ENCODE measurements at regions not wholly inside any gene's neighbourhood (a gene's known extent, or its start where the extent isn't known, plus 50 kb on each side); places are given as distances from the start of the nearest gene placed in this dataset.

GRCh38 chr7:20862554-20862953 lies 75.9 kb upstream of the SP8 start:
- DNase-seq (ENCODE audit: extremely low spot score), result peak; percentile 19
- TF ChIP-seq SP1 (IDR thresholded peaks at IDR 0.05) (no peak), HDGF (IDR thresholded peaks at IDR 0.05; ENCODE audit: borderline replicate concordance) (no peak), SUZ12 (IDR thresholded peaks at IDR 0.05) (no peak), ARNT (IDR thresholded peaks at IDR 0.05) (peak; percentile 97), ELF4 (IDR thresholded peaks at IDR 0.05) (no peak), BHLHE40 (IDR thresholded peaks at IDR 0.05; ENCODE audit: borderline replicate concordance) (no peak), CTBP1 (IDR thresholded peaks at IDR 0.05; ENCODE audit: borderline replicate concordance) (0 out of 2 replicates have a peak, but pooled peaks have one; percentile 13), TARDBP (IDR thresholded peaks at IDR 0.05) (no peak), FOXM1 (IDR thresholded peaks at IDR 0.05; ENCODE audit: borderline replicate concordance) (no peak), L3MBTL2 (conservative IDR thresholded peaks at IDR 0.05) (no peak), NFRKB (IDR thresholded peaks at IDR 0.05) (no peak), FOXK2 (IDR thresholded peaks at IDR 0.05) (no peak), FOXA1 (IDR thresholded peaks at IDR 0.05) (no peak), PKNOX1 (IDR thresholded peaks at IDR 0.05) (peak; percentile 72), LEF1 (IDR thresholded peaks at IDR 0.05; ENCODE audit: borderline replicate concordance) (no peak), ZNF384 (IDR thresholded peaks at IDR 0.05) (no peak)
- CTCF ChIA-PET, result no interaction called here
- POLR2A ChIA-PET, result no interaction called here

GRCh38 chr7:20864221-20864620 lies 77.5 kb upstream of the SP8 start:
- no peak for DNase-seq (ENCODE audit: extremely low spot score)
- ChIA-PET POLR2A (no interaction called here), CTCF (no interaction called here)
- TF ChIP-seq TARDBP (IDR thresholded peaks at IDR 0.05) (no peak), ZNF384 (IDR thresholded peaks at IDR 0.05) (no peak), PKNOX1 (IDR thresholded peaks at IDR 0.05) (no peak), ARNT (IDR thresholded peaks at IDR 0.05) (no peak), NFRKB (IDR thresholded peaks at IDR 0.05) (no peak), ELF4 (IDR thresholded peaks at IDR 0.05) (no peak), SP1 (IDR thresholded peaks at IDR 0.05) (no peak), FOXM1 (IDR thresholded peaks at IDR 0.05; ENCODE audit: borderline replicate concordance) (no peak), LEF1 (IDR thresholded peaks at IDR 0.05; ENCODE audit: borderline replicate concordance) (no peak), SUZ12 (IDR thresholded peaks at IDR 0.05) (no peak), BHLHE40 (IDR thresholded peaks at IDR 0.05; ENCODE audit: borderline replicate concordance) (no peak), FOXA1 (IDR thresholded peaks at IDR 0.05) (no peak), CTBP1 (IDR thresholded peaks at IDR 0.05; ENCODE audit: borderline replicate concordance) (no peak), L3MBTL2 (conservative IDR thresholded peaks at IDR 0.05) (no peak), HDGF (IDR thresholded peaks at IDR 0.05; ENCODE audit: borderline replicate concordance) (no peak), FOXK2 (IDR thresholded peaks at IDR 0.05) (no peak)

GRCh38 chr7:20865684-20866083 lies 79.0 kb upstream of the SP8 start:
- TF ChIP-seq SUZ12 (IDR thresholded peaks at IDR 0.05) (no peak), FOXA1 (IDR thresholded peaks at IDR 0.05) (no peak), CTBP1 (IDR thresholded peaks at IDR 0.05; ENCODE audit: borderline replicate concordance) (no peak), HDGF (IDR thresholded peaks at IDR 0.05; ENCODE audit: borderline replicate concordance) (no peak), L3MBTL2 (conservative IDR thresholded peaks at IDR 0.05) (no peak), ZNF384 (IDR thresholded peaks at IDR 0.05) (no peak), PKNOX1 (IDR thresholded peaks at IDR 0.05) (no peak), NFRKB (IDR thresholded peaks at IDR 0.05) (no peak), ELF4 (IDR thresholded peaks at IDR 0.05) (no peak), FOXK2 (IDR thresholded peaks at IDR 0.05) (no peak), SP1 (IDR thresholded peaks at IDR 0.05) (no peak), FOXM1 (IDR thresholded peaks at IDR 0.05; ENCODE audit: borderline replicate concordance) (no peak), TARDBP (IDR thresholded peaks at IDR 0.05) (no peak)
- CTCF ChIA-PET, result no interaction called here
- DNase-seq (ENCODE audit: extremely low spot score), result no peak
- POLR2A ChIA-PET, result no interaction called here

- CTCF ChIA-PET, result no interaction called here
- TF ChIP-seq L3MBTL2 (conservative IDR thresholded peaks at IDR 0.05), result no peak
- TF ChIP-seq ELF4 (IDR thresholded peaks at IDR 0.05), result no peak
- no peak for TF ChIP-seq FOXA1 (IDR thresholded peaks at IDR 0.05)
- no peak for TF ChIP-seq SUZ12 (IDR thresholded peaks at IDR 0.05)
- TF ChIP-seq CTBP1 (IDR thresholded peaks at IDR 0.05; ENCODE audit: borderline replicate concordance), result no peak
- TF ChIP-seq FOXK2 (IDR thresholded peaks at IDR 0.05), result no peak
- no peak for TF ChIP-seq HDGF (IDR thresholded peaks at IDR 0.05; ENCODE audit: borderline replicate concordance)
- TF ChIP-seq BHLHE40 (IDR thresholded peaks at IDR 0.05; ENCODE audit: borderline replicate concordance), result no peak
- no peak for TF ChIP-seq ZNF384 (IDR thresholded peaks at IDR 0.05)
- TF ChIP-seq TARDBP (IDR thresholded peaks at IDR 0.05), result no peak
- no peak for TF ChIP-seq PKNOX1 (IDR thresholded peaks at IDR 0.05)
- no peak for TF ChIP-seq ARNT (IDR thresholded peaks at IDR 0.05)
- TF ChIP-seq NFRKB (IDR thresholded peaks at IDR 0.05), result no peak
- TF ChIP-seq LEF1 (IDR thresholded peaks at IDR 0.05; ENCODE audit: borderline replicate concordance), result no peak
- no peak for TF ChIP-seq FOXM1 (IDR thresholded peaks at IDR 0.05; ENCODE audit: borderline replicate concordance)
- TF ChIP-seq SP1 (IDR thresholded peaks at IDR 0.05), result no peak
- POLR2A ChIA-PET, result no interaction called here
- DNase-seq (ENCODE audit: extremely low spot score), result no peak
Measured at GRCh38 chr7:20870977-20871376, 84.3 kb upstream of the SP8 start.

GRCh38 chr7:20892776-20893175 lies 106.1 kb upstream of the SP8 start:
- no peak for DNase-seq (ENCODE audit: extremely low spot score)
- POLR2A ChIA-PET, result no interaction called here
- CTCF ChIA-PET, result no interaction called here
- no peak for TF ChIP-seq HDGF (IDR thresholded peaks at IDR 0.05; ENCODE audit: borderline replicate concordance)
- TF ChIP-seq ARNT (IDR thresholded peaks at IDR 0.05), result no peak
- TF ChIP-seq FOXM1 (IDR thresholded peaks at IDR 0.05; ENCODE audit: borderline replicate concordance), result no peak
- TF ChIP-seq NFRKB (IDR thresholded peaks at IDR 0.05), result no peak
- TF ChIP-seq SP1 (IDR thresholded peaks at IDR 0.05), result no peak
- no peak for TF ChIP-seq L3MBTL2 (conservative IDR thresholded peaks at IDR 0.05)
- TF ChIP-seq FOXA1 (IDR thresholded peaks at IDR 0.05), result no peak
- TF ChIP-seq ZNF384 (IDR thresholded peaks at IDR 0.05), result no peak
- no peak for TF ChIP-seq SUZ12 (IDR thresholded peaks at IDR 0.05)
- no peak for TF ChIP-seq ELF4 (IDR thresholded peaks at IDR 0.05)
- TF ChIP-seq TARDBP (IDR thresholded peaks at IDR 0.05), result no peak
- no peak for TF ChIP-seq FOXK2 (IDR thresholded peaks at IDR 0.05)
- no peak for TF ChIP-seq PKNOX1 (IDR thresholded peaks at IDR 0.05)
- TF ChIP-seq LEF1 (IDR thresholded peaks at IDR 0.05; ENCODE audit: borderline replicate concordance), result no peak
- no peak for TF ChIP-seq BHLHE40 (IDR thresholded peaks at IDR 0.05; ENCODE audit: borderline replicate concordance)
- TF ChIP-seq CTBP1 (IDR thresholded peaks at IDR 0.05; ENCODE audit: borderline replicate concordance), result no peak
